T follicular helper cell (primary cell): ENCODE measurements at regions not wholly inside any gene's neighbourhood (a gene's known extent, or its start where the extent isn't known, plus 50 kb on each side); places are given as distances from the start of the nearest gene placed in this dataset.

Experiments used
- DNase-seq: peaks from one replicate; pipeline ENCODE4 v3.0.0-alpha.2; 2020; ENCODE audit warnings: low read depth

DNA sequence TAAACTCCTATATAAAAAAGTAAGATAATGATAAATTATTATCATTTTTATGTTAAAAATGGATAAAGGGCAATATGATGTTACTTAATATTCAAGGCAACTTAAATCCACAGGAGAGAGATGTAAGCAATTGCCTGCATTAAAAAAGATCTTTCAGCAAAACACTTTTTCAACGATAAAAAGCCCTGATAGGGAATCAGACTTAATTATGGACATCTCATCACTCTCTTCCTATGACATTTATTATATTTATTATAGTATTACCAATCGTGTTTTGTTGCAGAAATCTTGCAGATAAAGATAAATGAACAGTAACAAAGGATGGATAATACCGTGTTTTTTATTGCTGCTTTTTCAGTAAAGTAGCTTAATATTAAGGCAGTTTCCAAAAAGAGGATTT is 178.5 kb downstream of the SH2D1A start:
- no peak for DNase-seq

DNA sequence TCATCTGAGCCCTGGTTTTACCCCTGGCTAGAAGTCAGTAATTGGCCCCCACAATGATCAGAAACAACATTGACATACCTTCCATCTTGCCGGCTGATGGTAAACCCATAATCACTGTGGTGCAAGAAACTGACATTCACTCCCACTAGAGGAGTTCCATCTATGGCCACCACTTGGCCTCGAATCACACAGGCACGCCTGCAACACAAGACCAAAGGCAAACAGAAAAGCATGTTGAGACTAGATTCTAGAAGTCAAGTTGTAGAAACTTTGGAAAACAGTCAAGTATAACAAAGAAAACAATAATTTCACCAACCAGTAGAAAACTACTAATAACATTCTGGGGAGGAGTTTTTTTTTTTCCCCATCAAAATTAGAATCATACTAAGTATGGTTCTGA is 183.4 kb downstream of the SH2D1A start:
- no peak for DNase-seq

- no peak for DNase-seq
Measured at GRCh38 chrX:124530803-124531202, 184.4 kb downstream of the SH2D1A start.

- no peak for DNase-seq
Measured at GRCh38 chrX:124534536-124534935, 188.2 kb downstream of the SH2D1A start.

- DNase-seq = no peak
Measured at GRCh38 chrX:124540474-124540873, 194.1 kb downstream of the SH2D1A start.

DNA sequence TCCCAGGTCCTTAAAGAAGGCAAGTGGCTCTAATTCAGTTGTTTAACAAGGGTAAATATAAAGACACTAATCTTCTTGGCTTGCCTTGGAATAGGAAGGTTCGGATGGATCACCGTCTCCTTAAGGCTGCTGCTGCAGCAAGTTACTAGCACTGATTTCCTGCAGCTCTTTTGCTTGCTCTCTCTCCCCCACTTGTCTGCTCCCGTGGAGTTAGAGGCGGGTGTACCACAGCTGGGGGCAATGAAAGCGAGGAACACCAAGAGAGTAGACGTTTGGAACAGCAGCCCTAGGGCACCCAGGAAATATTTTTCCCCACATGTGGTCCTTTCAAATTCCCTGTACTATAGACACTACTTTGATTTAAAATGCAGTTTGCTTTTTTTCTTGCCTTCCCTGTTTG is 202.2 kb downstream of the SH2D1A start:
- no peak for DNase-seq

- no peak for DNase-seq
Measured at GRCh38 chrX:124555036-124555595, 208.8 kb downstream of the SH2D1A start.

DNA sequence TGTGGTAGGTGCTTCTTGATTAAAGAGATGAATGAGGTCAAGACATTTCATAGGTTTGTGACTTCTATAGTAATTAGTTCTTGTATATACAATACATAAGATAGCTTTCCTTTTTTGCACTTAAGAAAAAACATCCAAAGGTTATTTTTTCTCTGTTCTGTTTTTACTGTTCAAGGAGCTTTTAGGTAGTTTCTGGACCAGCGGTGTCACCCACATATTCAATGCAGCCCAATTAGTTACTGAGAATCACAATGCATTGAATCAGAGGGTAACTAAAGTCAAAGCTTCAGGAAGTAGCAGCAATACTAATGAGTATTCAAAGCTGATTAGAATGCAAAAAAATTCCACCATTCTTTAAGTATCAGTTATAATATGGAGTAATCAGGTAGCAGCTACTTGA is 211.6 kb downstream of the SH2D1A start:
- DNase-seq = no peak

DNA sequence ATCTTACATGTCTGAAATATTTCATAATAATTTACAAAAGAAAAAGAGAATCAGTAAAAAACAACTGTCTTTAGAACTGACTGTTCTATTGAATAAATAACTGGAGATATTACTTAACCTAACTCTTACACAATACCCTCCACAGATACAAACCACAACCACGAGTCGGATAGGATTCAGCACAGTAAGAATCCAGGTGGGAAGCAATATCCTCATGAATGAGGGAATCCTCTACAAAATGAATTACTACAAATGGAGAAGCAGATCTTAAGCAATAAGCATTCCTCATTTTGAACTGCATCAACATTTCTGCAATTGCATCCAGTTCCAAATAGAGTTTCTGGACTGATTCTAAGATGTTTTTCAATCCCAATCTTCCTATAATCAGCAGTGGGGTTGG is 227.1 kb downstream of the SH2D1A start:
- DNase-seq = no peak

DNA sequence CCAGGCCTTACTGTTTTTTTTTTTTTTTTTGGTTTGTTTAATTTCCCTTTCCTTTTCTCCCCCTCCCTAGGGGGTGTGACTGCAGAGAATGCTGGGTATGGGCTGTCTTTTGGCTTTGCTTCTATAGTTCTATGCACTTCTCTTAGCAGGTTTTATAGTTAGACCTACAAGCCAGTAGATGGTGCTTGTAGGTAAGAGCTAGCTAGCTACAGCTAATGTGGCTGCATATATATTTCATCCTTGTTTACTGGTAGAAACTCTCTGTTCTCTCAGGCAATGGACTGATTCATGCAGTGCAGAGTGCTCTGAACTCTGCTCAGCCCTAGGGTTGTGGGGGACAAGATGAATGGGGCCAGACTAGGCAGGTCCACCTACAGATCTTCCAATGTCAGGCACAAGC is 246.4 kb downstream of the SH2D1A start:
- DNase-seq = no peak

GRCh38 chrX:124594017-124594651 is 247.8 kb downstream of the SH2D1A start:
- DNase-seq = no peak

DNA sequence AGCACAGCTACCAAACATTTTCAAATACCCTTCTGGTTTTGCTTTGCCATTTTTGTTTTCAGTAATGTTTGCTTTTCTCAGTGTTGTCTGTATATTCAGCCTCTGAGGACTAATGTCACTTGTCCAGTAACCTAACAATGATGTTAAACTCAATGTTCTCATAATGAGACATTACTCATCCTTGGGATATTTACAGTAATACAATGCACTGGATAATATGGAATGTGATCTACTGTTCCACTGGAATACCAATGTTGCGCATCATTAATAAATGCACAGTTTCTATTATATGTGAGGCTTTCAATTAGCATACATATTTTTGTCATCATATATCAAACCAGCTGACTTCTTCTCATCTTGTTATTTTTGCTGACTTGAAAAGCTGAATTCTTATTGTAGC is 259.1 kb downstream of the SH2D1A start:
- DNase-seq = no peak

- no peak for DNase-seq
Measured at GRCh38 chrX:124606724-124607123, 260.4 kb downstream of the SH2D1A start.

DNA sequence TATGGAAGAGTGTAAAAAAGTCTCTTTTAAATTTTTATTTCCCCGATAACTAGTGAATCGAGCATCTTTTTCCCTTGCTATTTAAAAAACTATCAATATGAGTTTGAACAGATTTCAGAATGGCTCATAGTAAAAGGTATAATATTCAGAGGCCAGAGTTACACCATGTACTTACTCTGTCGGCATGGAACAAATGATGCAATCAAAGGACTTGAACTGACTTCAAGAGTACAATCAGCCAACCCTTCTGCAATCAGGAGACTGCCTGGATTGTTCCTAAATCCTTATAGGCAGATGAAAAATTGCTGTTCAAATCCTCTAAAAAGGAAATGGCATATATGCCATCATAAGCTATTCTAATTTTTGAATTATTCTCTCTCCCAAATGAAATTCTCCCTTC is 273.3 kb downstream of the SH2D1A start:
- no peak for DNase-seq

GRCh38 chrX:124634363-124634762 is 288.0 kb downstream of the SH2D1A start:
- DNase-seq = no peak

DNA sequence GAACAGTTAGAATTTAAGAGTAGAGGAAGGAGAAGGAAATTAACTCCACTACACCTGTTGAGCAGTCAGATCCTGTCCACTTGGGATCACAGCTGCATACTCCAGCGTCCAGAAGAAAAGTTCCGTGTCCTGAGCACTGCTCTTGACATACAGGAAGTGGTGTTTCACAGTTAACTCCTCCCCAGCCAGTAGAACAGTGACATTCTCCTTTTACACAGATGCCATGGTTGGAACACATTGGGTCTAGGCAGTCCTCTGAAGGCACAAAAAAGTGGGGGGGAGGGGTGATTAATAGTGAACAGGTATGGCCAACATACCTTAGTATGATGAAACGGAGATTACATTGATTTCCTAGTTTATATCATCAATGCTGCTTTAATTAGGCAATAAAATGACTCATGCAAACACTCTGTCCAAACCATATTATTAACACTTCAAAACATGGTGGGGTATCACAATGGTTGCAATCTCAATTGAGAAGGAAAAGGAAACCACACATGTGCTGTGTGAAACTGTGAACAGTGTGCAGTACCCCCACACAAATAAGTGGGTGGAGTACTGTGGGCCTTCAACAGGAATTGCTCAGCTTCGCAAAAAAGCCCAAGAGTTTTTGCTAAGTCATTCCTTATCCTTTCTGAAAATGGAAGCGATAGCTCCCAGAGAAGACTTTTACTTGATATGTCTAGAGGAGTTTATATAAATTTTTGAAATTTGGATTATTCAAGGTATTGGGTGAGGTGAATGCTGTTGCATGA is 295.6 kb downstream of the SH2D1A start:
- DNase-seq = no peak

DNA sequence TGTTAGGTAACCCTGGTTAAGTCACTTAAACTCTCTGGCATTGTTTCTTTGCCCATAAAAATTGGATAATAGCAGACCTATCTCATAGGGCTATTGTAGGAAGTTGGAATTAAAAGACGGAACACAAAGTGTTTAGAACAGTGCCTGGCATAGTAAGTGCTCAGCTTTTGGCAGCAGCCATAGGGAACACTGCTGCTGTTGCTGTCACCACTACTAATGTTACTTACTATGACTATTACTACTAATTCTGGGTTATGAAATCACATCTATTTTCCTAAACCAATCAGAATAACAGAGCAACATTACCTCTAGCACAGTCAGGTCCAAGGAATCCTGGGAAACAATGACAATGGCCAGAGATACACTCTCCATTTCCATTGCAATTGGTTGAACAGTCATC is 300.0 kb downstream of the SH2D1A start:
- DNase-seq = no peak

- no peak for DNase-seq
Measured at GRCh38 chrX:124651031-124651430, 304.7 kb downstream of the SH2D1A start.

- DNase-seq = no peak
Measured at GRCh38 chrX:124665621-124666400, 319.4 kb downstream of the SH2D1A start.

DNA sequence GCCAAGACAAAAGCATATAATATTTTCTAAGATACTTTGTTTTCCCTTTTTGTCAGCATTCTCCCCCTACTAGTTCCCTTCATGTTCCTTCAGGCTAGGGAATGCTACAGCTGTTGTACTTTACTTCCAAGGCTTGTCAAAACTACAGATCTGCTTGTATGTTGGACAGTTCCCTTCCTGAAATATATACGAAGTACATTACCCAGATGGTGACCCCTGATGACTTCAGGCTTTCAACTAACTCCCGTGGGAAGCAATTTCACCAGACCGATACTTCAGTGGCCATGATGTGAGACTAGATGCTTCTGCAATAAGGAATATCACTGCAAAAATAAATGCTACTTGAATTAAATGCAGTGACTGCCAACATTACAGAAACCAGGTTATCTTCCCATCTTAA is 332.8 kb downstream of the SH2D1A start:
- no peak for DNase-seq

- DNase-seq = no peak
Measured at GRCh38 chrX:124680287-124680686, 333.9 kb downstream of the SH2D1A start.

DNA sequence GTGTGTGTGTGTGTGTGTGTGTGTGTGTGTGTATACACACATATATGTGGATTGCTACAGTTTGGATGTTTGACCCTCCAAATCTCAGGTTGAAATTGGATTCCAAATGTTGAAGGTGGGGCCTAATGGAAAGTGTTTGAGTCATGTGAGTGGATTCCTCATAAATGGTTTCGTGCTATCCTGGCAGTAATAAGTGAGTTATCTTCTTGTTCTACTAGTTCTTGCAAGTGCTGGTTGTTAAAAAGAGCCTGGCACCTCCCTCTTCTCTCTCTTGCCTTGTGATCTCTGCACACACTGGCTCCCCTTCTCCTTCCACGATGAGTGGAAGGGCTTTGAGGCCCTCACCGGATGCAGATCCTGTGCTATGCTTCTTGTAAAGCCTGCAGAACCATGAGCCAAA is 344.1 kb downstream of the SH2D1A start:
- no peak for DNase-seq

- DNase-seq = no peak
Measured at GRCh38 chrX:124699876-124700275, 353.5 kb downstream of the SH2D1A start.
